Neural crest cell (in vitro differentiated cells): ENCODE measurements at regions not wholly inside any gene's neighbourhood (a gene's known extent, or its start where the extent isn't known, plus 50 kb on each side); places are given as distances from the start of the nearest gene placed in this dataset.
A peak's percentile ranks its signal among the peaks of the same experiment; 100 is the strongest.
"Not testable (repeated sequence)": the region's sequence is repeated elsewhere in the genome, so short reads cannot be mapped to it uniquely, and the experiment has no call there.

Source experiments
- DNase-seq: peaks from one replicate; pipeline ENCODE4 v3.0.0; 2021; ENCODE audit warnings: low read depth, mixed read lengths, low spot score
- H3K27ac Mint-ChIP-seq: one replicate; pipeline ENCODE4 v1.8.0; 2021; ENCODE audit warnings: mild to moderate bottlenecking, mixed read lengths; ENCODE audit not compliant: unreplicated experiment
- H3K27me3 Mint-ChIP-seq: 2 replicates; pipeline ENCODE4 v1.8.0; 2021; ENCODE audit warnings: low read depth, mild to moderate bottlenecking, mixed read lengths
- H3K36me3 Mint-ChIP-seq: 2 replicates; pipeline ENCODE4 v1.8.0; 2021; ENCODE audit warnings: low read depth, mild to moderate bottlenecking, mixed read lengths
- H3K4me1 Mint-ChIP-seq: 2 replicates; pipeline ENCODE4 v1.8.0; 2021; ENCODE audit warnings: mixed read lengths
- H3K4me3 Mint-ChIP-seq: one replicate; pipeline ENCODE4 v1.8.0; 2021; ENCODE audit warnings: mild to moderate bottlenecking, mixed read lengths
- H3K9me3 Mint-ChIP-seq: 2 replicates; pipeline ENCODE4 v1.8.0; 2021; ENCODE audit warnings: mixed read lengths
- CTCF ChIP-seq: fragments of 200-600 bp; sonication (generic); conservative IDR thresholded peaks from 2 replicates; pipeline ENCODE4 v1.5.0; 2021; ENCODE audit warnings: antibody characterized with exemption, mild to moderate bottlenecking

- peak; percentile 60 for TF ChIP-seq CTCF
- H3K4me3 Mint-ChIP-seq, result no peak overlapping the region
- peaks cover 10% of the 10 kb centered on the region for H3K4me1 Mint-ChIP-seq
- no peaks in the 10 kb centered on the region for H3K27me3 Mint-ChIP-seq
- no peak for DNase-seq
- no peaks in the 10 kb centered on the region for H3K36me3 Mint-ChIP-seq
- no peaks in the 10 kb centered on the region for H3K9me3 Mint-ChIP-seq
- no peak overlapping the region for H3K27ac Mint-ChIP-seq
These were observed 424.5 kb upstream of the CTSO start for GRCh38 chr4:156378033-156378665.

GRCh38 chr4:156377036-156377710 is 423.5 kb upstream of the CTSO start:
- H3K4me1 Mint-ChIP-seq, result peaks cover 10% of the 10 kb centered on the region
- no peaks in the 10 kb centered on the region for H3K36me3 Mint-ChIP-seq
- H3K9me3 Mint-ChIP-seq, result no peaks in the 10 kb centered on the region
- no peak overlapping the region for H3K27ac Mint-ChIP-seq
- no peak overlapping the region for H3K4me3 Mint-ChIP-seq
- DNase-seq, result no peak
- TF ChIP-seq CTCF, result no peak
- no peaks in the 10 kb centered on the region for H3K27me3 Mint-ChIP-seq

DNA sequence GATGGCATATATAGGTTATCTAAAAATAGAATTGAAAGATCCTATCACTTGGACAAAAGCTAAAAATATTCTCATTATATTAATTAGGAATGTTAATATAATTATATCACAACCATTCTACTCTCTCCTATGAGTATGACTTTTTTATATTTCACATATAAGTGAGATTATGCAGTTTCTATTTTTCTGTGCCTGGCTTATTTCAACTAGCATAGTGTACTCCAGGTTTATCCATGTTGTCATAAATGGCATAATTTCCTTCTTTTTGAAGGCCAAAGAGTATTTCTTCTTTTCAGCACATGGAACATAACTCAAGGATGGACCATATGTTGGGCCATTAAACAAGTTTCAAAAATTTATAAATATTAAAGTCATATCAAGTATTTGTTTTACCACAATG is 421.2 kb upstream of the CTSO start:
- Mint-ChIP-seq H3K4me1 (peaks cover 10% of the 10 kb centered on the region), H3K9me3 (no peaks in the 10 kb centered on the region), H3K4me3 (no peak overlapping the region), H3K36me3 (no peaks in the 10 kb centered on the region), H3K27me3 (no peaks in the 10 kb centered on the region), H3K27ac (no peak overlapping the region)
- no peak for DNase-seq
- no peak for TF ChIP-seq CTCF

- Mint-ChIP-seq H3K9me3 (no peaks in the 10 kb centered on the region), H3K27ac (no peak overlapping the region), H3K27me3 (no peaks in the 10 kb centered on the region), H3K4me3 (no peak overlapping the region), H3K36me3 (no peaks in the 10 kb centered on the region), H3K4me1 (peaks cover 10% of the 10 kb centered on the region)
- TF ChIP-seq CTCF, result no peak
- DNase-seq, result no peak
These were observed 420.4 kb upstream of the CTSO start for GRCh38 chr4:156374069-156374468.

GRCh38 chr4:156367502-156367901 is 413.8 kb upstream of the CTSO start:
- DNase-seq, H3K27ac Mint-ChIP-seq, H3K4me1 Mint-ChIP-seq, H3K9me3 Mint-ChIP-seq, H3K4me3 Mint-ChIP-seq, H3K36me3 Mint-ChIP-seq, H3K27me3 Mint-ChIP-seq: not testable (repeated sequence)

GRCh38 chr4:156362581-156362980 is 408.9 kb upstream of the CTSO start:
- no peak for DNase-seq
- Mint-ChIP-seq H3K4me1 (no peaks in the 10 kb centered on the region), H3K9me3 (peaks cover 3% of the 10 kb centered on the region), H3K36me3 (no peaks in the 10 kb centered on the region), H3K27me3 (no peaks in the 10 kb centered on the region), H3K27ac (no peak overlapping the region), H3K4me3 (no peak overlapping the region)
- TF ChIP-seq CTCF, result no peak
